ENCODE measurements at regions not wholly inside any gene's neighbourhood (a gene's known extent, or its start where the extent isn't known, plus 50 kb on each side); places are given as distances from the start of the nearest gene placed in this dataset.
"Not testable (repeated sequence)": the region's sequence is repeated elsewhere in the genome, so short reads cannot be mapped to it uniquely, and the experiment has no call there.

GRCh38 chr7:113292105-113292504 lies 173.8 kb upstream of the SMIM30 start:
- no peak for DNase-seq

- DNase-seq: no peak
Observed at GRCh38 chr7:113291058-113291457, 172.7 kb upstream of the SMIM30 start.

- peak; percentile 1 for DNase-seq
Observed at GRCh38 chr7:113289140-113289740, 170.9 kb upstream of the SMIM30 start.

- no peak for DNase-seq
Observed at GRCh38 chr7:113285411-113285810, 167.1 kb upstream of the SMIM30 start.

- DNase-seq: no peak
Observed at GRCh38 chr7:113283861-113284260, 165.5 kb upstream of the SMIM30 start.

- no peak for DNase-seq
Observed at GRCh38 chr7:113282875-113283274, 164.5 kb upstream of the SMIM30 start.

- no peak for DNase-seq
Observed at GRCh38 chr7:113281223-113281622, 162.9 kb upstream of the SMIM30 start.

- DNase-seq: no peak
Observed at GRCh38 chr7:113279256-113279655, 160.9 kb upstream of the SMIM30 start.

GRCh38 chr7:113270790-113271189 lies 152.4 kb upstream of the SMIM30 start:
- DNase-seq: no peak

- not testable (repeated sequence) for DNase-seq
Observed at GRCh38 chr7:113269592-113269991, 151.2 kb upstream of the SMIM30 start.

- no peak for DNase-seq
Observed at GRCh38 chr7:113268757-113269156, 150.4 kb upstream of the SMIM30 start.

- DNase-seq: no peak
Observed at GRCh38 chr7:113267885-113268284, 149.5 kb upstream of the SMIM30 start.

- DNase-seq: no peak
Observed at GRCh38 chr7:113267271-113267670, 148.9 kb upstream of the SMIM30 start.

- DNase-seq: peak; percentile 27
Observed at GRCh38 chr7:113263749-113264148, 145.4 kb upstream of the SMIM30 start.

- DNase-seq: not testable (repeated sequence)
Observed at GRCh38 chr7:113263215-113263742, 144.9 kb upstream of the SMIM30 start.

GRCh38 chr7:113256883-113257531 lies 138.7 kb upstream of the SMIM30 start:
- DNase-seq: no peak

GRCh38 chr7:113247198-113247597 lies 128.8 kb upstream of the SMIM30 start:
- no peak for DNase-seq

- no peak for DNase-seq
Observed at GRCh38 chr7:113246738-113247137, 128.4 kb upstream of the SMIM30 start.

GRCh38 chr7:113232885-113233284 lies 114.5 kb upstream of the SMIM30 start:
- no peak for DNase-seq

- no peak for DNase-seq
Observed at GRCh38 chr7:113230691-113231090, 112.3 kb upstream of the SMIM30 start.

- DNase-seq: peak; percentile 8
Observed at GRCh38 chr7:113217314-113217713, 99.0 kb upstream of the SMIM30 start.

GRCh38 chr7:113216038-113216437 lies 97.7 kb upstream of the SMIM30 start:
- DNase-seq: no peak

- no peak for DNase-seq
Observed at GRCh38 chr7:113209449-113210203, 91.3 kb upstream of the SMIM30 start.

- no peak for DNase-seq
Observed at GRCh38 chr7:113207931-113208330, 89.6 kb upstream of the SMIM30 start.

All from NCI-H510A treated with DMSO at 0.1 percent for 48 hours (cell line).